Fibroblast of the aortic adventitia (primary cell): ENCODE measurements at regions not wholly inside any gene's neighbourhood (a gene's known extent, or its start where the extent isn't known, plus 50 kb on each side); places are given as distances from the start of the nearest gene placed in this dataset.

Experiments used
- DNase-seq: peaks from one replicate; pipeline ENCODE4 v3.0.0-alpha.2; 2010; ENCODE audit warnings: low read depth
- H3K4me3 ChIP-seq: 2 replicates; pipeline ENCODE4 v1.5.1; 2011; ENCODE audit warnings: low read depth, mild to moderate bottlenecking, control low read depth, low read length, moderate library complexity
- TF ChIP-seq, protein P1 (sequence below): IDR thresholded peaks from 2 replicates; pipeline ENCODE4 v1.5.1; 2011; ENCODE audit warnings: mild to moderate bottlenecking, low read length, control low read depth, inconsistent platforms; ENCODE audit not compliant: insufficient read depth

DNA sequence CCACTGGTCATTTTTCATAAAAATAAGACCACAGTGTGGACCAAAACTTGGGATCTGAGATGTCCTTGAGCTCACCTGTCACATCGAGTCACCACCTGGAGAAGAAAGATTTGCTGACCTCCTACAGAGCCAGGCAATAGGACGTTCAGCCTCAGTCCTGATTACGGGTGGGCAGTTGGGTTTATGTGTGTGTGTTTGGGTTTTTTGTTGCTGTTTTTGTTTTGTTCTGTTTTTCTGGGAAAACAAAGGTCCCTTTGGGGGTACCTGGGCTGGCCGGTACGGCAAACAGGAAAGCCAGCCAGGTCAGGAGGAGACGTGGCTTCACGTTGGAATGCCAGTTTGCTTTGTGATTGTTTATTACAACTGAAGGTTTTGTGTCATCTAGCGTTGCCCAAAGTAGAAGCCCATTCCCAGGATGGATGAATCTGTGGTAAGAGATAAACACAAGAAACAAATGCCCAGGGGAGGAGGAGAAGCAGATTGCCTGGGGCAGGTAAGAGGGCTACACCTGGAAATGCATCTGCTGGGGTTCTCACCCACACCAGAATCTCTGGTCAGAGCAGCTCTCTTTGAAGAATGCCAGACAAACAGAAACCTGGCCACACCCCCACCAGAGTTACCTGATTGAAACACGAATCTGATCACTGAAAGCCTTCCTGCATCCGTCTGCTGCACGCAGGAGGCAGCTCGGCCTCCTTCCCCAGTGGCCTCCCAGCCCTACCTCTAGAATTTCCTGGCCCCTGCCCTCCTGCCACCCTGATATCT, 100.1 kb upstream of the DIO3 start:
- H3K4me3 ChIP-seq = no peak overlapping the region
- DNase-seq = no peak
- TF ChIP-seq, protein P1, sequence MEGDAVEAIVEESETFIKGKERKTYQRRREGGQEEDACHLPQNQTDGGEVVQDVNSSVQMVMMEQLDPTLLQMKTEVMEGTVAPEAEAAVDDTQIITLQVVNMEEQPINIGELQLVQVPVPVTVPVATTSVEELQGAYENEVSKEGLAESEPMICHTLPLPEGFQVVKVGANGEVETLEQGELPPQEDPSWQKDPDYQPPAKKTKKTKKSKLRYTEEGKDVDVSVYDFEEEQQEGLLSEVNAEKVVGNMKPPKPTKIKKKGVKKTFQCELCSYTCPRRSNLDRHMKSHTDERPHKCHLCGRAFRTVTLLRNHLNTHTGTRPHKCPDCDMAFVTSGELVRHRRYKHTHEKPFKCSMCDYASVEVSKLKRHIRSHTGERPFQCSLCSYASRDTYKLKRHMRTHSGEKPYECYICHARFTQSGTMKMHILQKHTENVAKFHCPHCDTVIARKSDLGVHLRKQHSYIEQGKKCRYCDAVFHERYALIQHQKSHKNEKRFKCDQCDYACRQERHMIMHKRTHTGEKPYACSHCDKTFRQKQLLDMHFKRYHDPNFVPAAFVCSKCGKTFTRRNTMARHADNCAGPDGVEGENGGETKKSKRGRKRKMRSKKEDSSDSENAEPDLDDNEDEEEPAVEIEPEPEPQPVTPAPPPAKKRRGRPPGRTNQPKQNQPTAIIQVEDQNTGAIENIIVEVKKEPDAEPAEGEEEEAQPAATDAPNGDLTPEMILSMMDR = no peak

DNA sequence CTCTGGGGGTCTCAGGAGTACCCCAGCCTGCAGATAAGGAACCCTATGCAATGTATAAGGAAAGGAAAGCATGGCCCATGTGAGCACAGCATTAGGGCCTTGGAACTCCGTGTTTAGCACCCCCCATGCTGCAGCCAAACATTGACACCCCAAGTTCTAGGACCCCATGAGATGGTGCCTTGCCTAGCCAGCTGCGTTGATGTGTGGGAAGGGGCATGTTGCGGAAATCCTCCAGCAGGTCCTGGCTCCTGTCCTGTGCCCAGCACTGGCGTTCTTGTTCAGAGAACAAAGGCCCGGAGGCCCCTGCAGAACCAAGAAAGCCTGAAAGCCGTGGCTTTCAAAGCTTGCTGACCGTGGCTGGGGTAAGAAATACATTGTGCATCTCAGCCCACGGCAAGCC, 99.4 kb upstream of the DIO3 start:
- H3K4me3 ChIP-seq = no peak overlapping the region
- DNase-seq = no peak
- TF ChIP-seq, protein P1 = no peak

DNA sequence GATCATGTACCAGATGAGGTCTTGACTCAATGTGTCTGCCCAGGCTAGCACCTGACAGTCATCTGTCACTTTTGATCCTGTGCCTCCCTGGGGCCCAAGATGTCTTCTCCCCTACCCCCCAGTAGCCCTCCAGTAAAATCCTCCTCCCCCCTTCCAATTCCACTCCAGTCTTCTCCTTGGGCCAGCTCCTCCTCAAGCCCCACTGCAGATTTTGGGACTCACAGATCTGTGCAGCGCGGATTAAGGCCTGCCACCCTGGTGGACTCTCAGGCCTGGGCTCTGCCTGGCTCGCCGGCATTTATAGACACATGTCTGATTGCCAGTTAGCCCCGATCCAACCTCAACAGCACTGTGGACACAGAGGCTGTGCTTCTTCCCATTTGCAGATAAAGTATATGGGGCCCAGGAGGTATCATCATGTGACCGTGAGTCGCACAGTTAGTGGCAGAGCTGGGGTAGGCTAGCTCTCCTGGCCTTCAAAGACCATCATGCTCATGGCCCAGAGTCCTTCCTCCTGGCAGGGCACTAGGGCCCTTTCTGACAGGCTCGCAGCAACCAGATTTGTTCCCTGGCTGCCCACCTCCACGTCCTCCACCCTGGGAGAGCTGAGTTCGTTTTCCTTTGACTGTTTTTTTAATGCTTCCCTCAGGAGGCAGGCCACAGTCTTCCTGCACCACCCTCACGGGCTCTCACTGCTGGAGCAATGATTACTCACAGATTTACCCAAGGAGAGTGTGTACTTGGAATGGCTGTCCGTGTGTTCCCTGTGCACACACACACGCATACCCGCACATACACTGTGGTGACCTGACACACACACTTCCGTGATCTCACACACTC, 98.3 kb upstream of the DIO3 start:
- DNase-seq = no peak
- no peak overlapping the region for H3K4me3 ChIP-seq
- TF ChIP-seq, protein P1 = no peak

DNA sequence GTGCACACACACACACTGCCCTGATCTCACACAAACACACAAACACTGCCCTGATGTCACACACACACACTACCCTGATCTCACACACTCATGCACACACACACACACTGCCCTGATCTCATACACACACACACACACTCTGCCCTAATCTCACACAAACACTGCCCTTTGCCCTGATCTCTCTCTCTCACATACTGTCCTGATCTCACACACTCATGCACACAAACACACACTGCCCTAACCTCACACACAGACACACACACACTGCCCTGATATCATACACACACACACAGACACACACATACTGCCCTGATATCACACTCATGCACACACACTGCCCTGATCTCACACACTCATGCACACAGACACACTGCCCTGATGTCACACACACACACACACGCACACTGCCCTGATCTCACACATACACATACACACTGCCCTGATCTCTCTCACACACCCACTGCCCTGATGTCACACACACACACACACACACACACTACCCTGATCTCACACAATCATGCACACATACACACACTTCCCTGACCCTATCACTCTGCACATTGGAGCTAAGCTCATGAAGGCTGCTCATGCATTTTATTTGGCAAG, 97.6 kb upstream of the DIO3 start:
- no peak overlapping the region for H3K4me3 ChIP-seq
- TF ChIP-seq, protein P1 = no peak
- DNase-seq = no peak

DNA sequence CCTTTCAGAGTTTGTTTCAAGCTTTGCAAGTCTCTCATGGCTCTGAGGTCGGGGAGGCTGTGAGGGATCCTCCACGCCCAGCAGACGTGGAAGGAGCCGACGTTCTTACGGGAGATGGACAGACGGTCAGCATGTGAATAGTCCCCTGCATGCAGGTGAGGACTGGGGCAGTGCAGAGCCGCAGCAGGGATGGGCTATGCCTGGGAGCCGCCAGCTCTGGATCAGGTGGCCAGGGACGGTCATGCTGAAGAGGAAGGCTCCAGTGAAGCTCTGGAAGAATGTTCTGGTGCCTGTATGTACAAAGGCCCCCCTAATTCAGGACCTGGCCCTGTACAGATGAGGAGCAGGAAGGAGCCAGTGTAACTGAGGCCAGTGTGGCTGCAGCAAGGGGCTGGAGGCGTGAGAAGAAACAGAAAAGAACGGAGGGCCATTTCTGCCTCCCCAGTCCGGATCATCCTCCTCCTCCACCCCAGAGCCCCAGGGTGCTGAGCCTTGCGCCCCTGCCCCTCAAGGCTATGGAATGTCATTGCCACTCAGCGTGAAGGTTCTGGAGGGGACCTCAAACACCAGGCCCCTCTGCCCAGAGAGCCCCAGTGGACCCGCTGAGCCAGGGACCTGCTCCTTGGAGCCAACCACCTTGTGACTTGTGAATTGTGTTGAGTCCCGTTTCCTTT, 96.8 kb upstream of the DIO3 start:
- H3K4me3 ChIP-seq = no peak overlapping the region
- DNase-seq = no peak
- TF ChIP-seq, protein P1 = no peak

DNA sequence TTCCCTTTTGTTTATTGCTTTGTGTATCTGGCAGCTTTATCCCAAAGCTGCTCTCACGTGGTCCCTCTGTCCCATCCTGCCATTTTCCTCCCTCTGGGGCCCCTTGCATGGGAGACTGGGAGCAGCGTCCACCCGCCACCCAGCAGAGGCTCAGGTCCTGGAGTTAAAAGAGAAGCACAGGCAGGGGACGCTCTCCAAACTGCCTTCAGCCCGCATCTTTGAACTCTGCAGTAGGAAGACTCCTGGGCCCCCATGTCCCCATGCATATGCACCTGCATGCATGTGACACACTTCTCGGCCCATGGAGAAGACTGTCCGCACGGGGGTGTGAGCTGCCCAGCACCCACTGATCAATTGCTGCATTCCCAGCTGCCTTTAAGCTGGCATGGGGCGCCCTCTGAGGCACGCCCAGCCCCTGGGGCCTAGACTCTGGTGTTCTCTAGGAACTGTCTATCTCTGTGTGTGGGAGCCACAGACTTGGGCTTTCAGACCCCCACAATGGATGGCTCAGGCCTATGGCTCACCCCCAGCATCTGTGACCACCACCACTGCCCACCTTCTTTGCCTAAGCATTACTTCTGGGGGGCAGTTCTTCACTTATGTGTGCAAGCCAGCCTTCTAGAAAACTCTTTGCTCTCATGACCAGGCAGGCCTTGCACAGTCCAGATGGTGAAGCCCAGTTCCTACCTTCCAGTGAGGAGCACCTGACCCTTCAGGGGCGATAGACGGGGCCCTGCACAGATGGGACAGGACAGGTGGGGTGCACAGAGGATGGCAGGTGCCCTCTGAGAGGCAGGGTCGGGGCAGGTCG, 96.1 kb upstream of the DIO3 start:
- no peak overlapping the region for H3K4me3 ChIP-seq
- no peak for DNase-seq
- TF ChIP-seq, protein P1 = no peak
